ENCODE measurements at regions not wholly inside any gene's neighbourhood (a gene's known extent, or its start where the extent isn't known, plus 50 kb on each side); places are given as distances from the start of the nearest gene placed in this dataset.

DNA sequence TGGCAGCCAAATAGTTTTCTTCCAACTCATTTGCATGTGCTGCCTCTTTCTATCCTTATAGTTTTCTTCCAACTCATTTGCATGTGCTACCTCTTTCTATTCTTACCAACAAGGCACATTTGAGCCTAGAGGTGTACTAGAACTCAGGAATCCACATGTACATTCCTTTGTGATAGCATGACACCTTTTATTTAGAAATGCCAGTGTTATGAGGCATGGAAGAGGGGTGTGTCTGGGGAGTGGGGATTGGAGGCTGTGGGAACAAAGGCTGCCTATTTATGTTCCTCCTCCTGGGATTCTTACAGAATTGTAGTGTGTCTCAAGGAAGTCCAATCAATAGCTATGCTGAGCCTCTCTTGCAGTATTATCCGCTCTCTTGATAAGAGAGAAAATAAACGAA lies 966.7 kb downstream of the PCDH17 start:
- no peak for ATAC-seq
- TF ChIP-seq TCF4 (CRISPR knock-in tag; IDR thresholded peaks at IDR 0.05; ENCODE audit: borderline replicate concordance) (no peak), ZNF8 (CRISPR knock-in tag; IDR thresholded peaks at IDR 0.05) (no peak), ZFP3 (CRISPR knock-in tag; IDR thresholded peaks at IDR 0.05) (no peak), TSHZ2 (CRISPR knock-in tag; IDR thresholded peaks at IDR 0.05) (no peak), ZNF70 (CRISPR knock-in tag; IDR thresholded peaks at IDR 0.05) (no peak)
- TF ChIP-seq, protein P1, sequence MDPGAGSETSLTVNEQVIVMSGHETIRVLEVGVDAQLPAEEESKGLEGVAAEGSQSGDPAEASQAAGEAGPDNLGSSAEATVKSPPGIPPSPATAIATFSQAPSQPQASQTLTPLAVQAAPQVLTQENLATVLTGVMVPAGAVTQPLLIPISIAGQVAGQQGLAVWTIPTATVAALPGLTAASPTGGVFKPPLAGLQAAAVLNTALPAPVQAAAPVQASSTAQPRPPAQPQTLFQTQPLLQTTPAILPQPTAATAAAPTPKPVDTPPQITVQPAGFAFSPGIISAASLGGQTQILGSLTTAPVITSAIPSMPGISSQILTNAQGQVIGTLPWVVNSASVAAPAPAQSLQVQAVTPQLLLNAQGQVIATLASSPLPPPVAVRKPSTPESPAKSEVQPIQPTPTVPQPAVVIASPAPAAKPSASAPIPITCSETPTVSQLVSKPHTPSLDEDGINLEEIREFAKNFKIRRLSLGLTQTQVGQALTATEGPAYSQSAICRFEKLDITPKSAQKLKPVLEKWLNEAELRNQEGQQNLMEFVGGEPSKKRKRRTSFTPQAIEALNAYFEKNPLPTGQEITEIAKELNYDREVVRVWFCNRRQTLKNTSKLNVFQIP (CRISPR knock-in tag; IDR thresholded peaks at IDR 0.05; ENCODE audit: borderline replicate concordance, low read depth): no peak

DNA sequence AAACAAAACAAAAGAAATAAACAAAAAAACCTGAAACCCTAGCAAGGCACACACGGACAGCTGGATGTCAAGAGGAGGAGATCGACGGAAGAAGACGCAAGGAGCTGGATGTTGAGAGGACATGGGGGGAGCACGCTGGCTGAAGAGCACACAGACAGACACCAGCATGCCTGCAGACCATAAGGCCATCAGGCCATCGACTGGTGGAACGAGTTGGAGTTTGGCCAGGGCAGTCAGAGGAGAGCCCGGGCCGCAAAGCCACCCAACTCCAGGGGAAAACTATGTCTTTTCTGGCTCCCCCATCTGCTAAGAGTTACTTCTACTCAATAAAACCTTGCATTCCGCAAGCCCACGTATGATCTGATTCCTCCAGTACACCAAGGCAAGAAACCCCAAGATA lies 979.6 kb downstream of the PCDH17 start:
- no peak for TF ChIP-seq ZNF8 (CRISPR knock-in tag; IDR thresholded peaks at IDR 0.05)
- no peak for TF ChIP-seq ZC3H10 (CRISPR knock-in tag; IDR thresholded peaks at IDR 0.05)
- TF ChIP-seq ISL1 (CRISPR knock-in tag; IDR thresholded peaks at IDR 0.05): no peak
- no peak for TF ChIP-seq OSR1 (CRISPR knock-in tag; IDR thresholded peaks at IDR 0.05)
- TF ChIP-seq RARB (CRISPR knock-in tag; IDR thresholded peaks at IDR 0.05): no peak
- no peak for TF ChIP-seq TOX (CRISPR knock-in tag; IDR thresholded peaks at IDR 0.05; ENCODE audit: borderline replicate concordance)
- no peak for TF ChIP-seq TSHZ2 (CRISPR knock-in tag; IDR thresholded peaks at IDR 0.05)
- no peak for TF ChIP-seq ZNF565 (CRISPR knock-in tag; conservative IDR thresholded peaks at IDR 0.05; ENCODE audit: low read depth)
- no peak for ATAC-seq

GRCh38 chr13:58617880-58618665 lies 986.5 kb downstream of the PCDH17 start:
- no peak for ATAC-seq
- TF ChIP-seq, protein P1 (CRISPR knock-in tag; IDR thresholded peaks at IDR 0.05; ENCODE audit: borderline replicate concordance, low read depth): no peak
- TF ChIP-seq TOX (CRISPR knock-in tag; IDR thresholded peaks at IDR 0.05; ENCODE audit: borderline replicate concordance): no peak

- ATAC-seq: no peak; the same call in 2 of the 3 replicates
- TF ChIP-seq ZC3H10 (CRISPR knock-in tag; IDR thresholded peaks at IDR 0.05): no peak
- TF ChIP-seq, protein P2, sequence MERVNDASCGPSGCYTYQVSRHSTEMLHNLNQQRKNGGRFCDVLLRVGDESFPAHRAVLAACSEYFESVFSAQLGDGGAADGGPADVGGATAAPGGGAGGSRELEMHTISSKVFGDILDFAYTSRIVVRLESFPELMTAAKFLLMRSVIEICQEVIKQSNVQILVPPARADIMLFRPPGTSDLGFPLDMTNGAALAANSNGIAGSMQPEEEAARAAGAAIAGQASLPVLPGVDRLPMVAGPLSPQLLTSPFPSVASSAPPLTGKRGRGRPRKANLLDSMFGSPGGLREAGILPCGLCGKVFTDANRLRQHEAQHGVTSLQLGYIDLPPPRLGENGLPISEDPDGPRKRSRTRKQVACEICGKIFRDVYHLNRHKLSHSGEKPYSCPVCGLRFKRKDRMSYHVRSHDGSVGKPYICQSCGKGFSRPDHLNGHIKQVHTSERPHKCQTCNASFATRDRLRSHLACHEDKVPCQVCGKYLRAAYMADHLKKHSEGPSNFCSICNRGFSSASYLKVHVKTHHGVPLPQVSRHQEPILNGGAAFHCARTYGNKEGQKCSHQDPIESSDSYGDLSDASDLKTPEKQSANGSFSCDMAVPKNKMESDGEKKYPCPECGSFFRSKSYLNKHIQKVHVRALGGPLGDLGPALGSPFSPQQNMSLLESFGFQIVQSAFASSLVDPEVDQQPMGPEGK (CRISPR knock-in tag; IDR thresholded peaks at IDR 0.05; ENCODE audit: borderline replicate concordance): no peak
- TF ChIP-seq TOX (CRISPR knock-in tag; IDR thresholded peaks at IDR 0.05; ENCODE audit: borderline replicate concordance): no peak
- TF ChIP-seq ARNTL (CRISPR knock-in tag; IDR thresholded peaks at IDR 0.05; ENCODE audit: borderline replicate concordance, low read depth): no peak
- TF ChIP-seq, protein P3, sequence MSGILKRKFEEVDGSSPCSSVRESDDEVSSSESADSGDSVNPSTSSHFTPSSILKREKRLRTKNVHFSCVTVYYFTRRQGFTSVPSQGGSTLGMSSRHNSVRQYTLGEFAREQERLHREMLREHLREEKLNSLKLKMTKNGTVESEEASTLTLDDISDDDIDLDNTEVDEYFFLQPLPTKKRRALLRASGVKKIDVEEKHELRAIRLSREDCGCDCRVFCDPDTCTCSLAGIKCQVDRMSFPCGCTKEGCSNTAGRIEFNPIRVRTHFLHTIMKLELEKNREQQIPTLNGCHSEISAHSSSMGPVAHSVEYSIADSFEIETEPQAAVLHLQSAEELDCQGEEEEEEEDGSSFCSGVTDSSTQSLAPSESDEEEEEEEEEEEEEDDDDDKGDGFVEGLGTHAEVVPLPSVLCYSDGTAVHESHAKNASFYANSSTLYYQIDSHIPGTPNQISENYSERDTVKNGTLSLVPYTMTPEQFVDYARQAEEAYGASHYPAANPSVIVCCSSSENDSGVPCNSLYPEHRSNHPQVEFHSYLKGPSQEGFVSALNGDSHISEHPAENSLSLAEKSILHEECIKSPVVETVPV (CRISPR knock-in tag; IDR thresholded peaks at IDR 0.05): 0 out of 2 replicates have a peak, but pooled peaks have one; percentile 17
- TF ChIP-seq, protein P1 (CRISPR knock-in tag; IDR thresholded peaks at IDR 0.05; ENCODE audit: borderline replicate concordance, low read depth): no peak
- no peak for TF ChIP-seq BACH2 (CRISPR knock-in tag; IDR thresholded peaks at IDR 0.05; ENCODE audit: borderline replicate concordance)
- TF ChIP-seq GLIS3 (CRISPR knock-in tag; IDR thresholded peaks at IDR 0.05): no peak
- TF ChIP-seq ESRRG (CRISPR knock-in tag; IDR thresholded peaks at IDR 0.05): no peak
Observed at GRCh38 chr13:58619396-58620113, 988.0 kb downstream of the PCDH17 start.

All from SK-N-SH treated with all-trans-retinoic acid at 6 μM for 48 hours (cell line).